ENCODE measurements at regions not wholly inside any gene's neighbourhood (a gene's known extent, or its start where the extent isn't known, plus 50 kb on each side); places are given as distances from the start of the nearest gene placed in this dataset.

- Histone ChIP-seq H3K36me3 (ENCODE audit: control insufficient read depth in 4 of 4, insufficient read depth in 3 of 4, low read depth in 1 of 4, low read length in 3 of 4) (no peaks in the 10 kb centered on the region), H3K4me3 (ENCODE audit: low read depth in 1 of 3, low read length in 3 of 3) (no peak overlapping the region), H3K9ac (ENCODE audit: low read depth in 1 of 2, low read length in 2 of 2) (no peak overlapping the region), H3K27me3 (ENCODE audit: control insufficient read depth in 4 of 4, insufficient read depth in 4 of 4, low read length in 3 of 4) (peaks cover 0 to 10% (median 2%) of the 10 kb centered on the region in 4 donors), H3K4me1 (ENCODE audit: control insufficient read depth in 4 of 4, insufficient read depth in 4 of 4, low read length in 3 of 4) (no peaks in the 10 kb centered on the region), H3K9me3 (ENCODE audit: control insufficient read depth in 4 of 4, low read length in 3 of 4) (peaks cover 3 to 12% (median 7%) of the 10 kb centered on the region in 4 donors), H3K27ac (ENCODE audit: low read depth in 1 of 2, low read length in 2 of 2) (no peak overlapping the region)
- no peak for DNase-seq (ENCODE audit: low spot score)
- WGBS: 75% methylated on average over 5 of the region's 5 CpGs
- TF ChIP-seq CTCF (IDR thresholded peaks at IDR 0.05; ENCODE audit: low read depth, low read length, missing input control): no peak
- no peak for TF ChIP-seq TAF1 (conservative IDR thresholded peaks at IDR 0.05)
- no peak for TF ChIP-seq ZBTB33 (IDR thresholded peaks at IDR 0.05)
- TF ChIP-seq SP1 (IDR thresholded peaks at IDR 0.05): no peak
- no peak for TF ChIP-seq FOXA2 (IDR thresholded peaks at IDR 0.05)
- TF ChIP-seq GABPA (IDR thresholded peaks at IDR 0.05 in 1 of 2, conservative IDR thresholded peaks at IDR 0.05 in 1 of 2): no peak
These were observed 50.6 kb upstream of the FAM204A start for GRCh38 chr10:118392761-118393160.
